ENCODE measurements at regions not wholly inside any gene's neighbourhood (a gene's known extent, or its start where the extent isn't known, plus 50 kb on each side); places are given as distances from the start of the nearest gene placed in this dataset.
"Not testable (repeated sequence)": the region's sequence is repeated elsewhere in the genome, so short reads cannot be mapped to it uniquely, and the experiment has no call there.

DNA sequence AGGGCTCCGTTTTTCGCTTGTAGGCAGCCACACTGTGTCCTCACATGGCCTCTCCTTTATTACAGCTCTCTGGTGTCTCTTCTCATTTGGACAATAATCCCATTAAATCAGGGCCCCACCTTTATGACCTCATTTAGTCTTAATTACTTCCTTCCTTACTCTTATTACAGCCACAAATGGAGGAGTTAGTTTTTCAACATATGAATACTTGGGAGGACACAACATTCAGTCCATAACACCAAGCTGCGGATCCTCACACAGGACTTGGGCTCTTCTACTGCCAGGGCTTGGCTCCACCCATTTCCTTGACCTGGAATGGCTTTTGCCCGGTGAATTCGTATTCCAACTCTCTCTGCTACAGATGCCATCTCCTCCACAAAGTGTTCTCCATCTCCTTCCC, 74.3 kb upstream of the SLC7A14 start:
- DNase-seq (ENCODE audit: low spot score) (no peak), FAIRE-seq (no peak)

GRCh38 chr3:170657312-170657711, 71.4 kb upstream of the SLC7A14 start:
- FAIRE-seq = no peak
- DNase-seq (ENCODE audit: low spot score) = no peak

DNA sequence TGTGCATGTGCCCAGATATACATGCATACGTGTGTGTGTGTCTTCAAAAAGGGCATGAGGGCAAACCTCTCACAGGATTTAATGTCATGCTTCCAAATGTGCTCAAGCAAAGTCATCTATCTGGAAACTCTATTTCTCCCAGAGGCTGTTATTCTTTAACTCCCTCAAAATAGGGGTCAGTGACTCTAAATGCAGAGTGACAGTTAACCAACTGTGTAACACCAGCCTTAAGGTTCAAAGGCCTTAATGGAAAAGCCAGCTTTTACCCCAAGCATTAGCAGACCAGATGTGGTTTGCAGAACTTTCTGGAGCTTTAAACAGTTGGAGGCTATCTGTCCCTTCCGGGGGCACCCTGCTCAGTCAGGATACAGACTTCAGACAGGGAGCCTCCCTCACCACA, 70.4 kb upstream of the SLC7A14 start:
- FAIRE-seq (no peak), DNase-seq (ENCODE audit: low spot score) (no peak)

DNA sequence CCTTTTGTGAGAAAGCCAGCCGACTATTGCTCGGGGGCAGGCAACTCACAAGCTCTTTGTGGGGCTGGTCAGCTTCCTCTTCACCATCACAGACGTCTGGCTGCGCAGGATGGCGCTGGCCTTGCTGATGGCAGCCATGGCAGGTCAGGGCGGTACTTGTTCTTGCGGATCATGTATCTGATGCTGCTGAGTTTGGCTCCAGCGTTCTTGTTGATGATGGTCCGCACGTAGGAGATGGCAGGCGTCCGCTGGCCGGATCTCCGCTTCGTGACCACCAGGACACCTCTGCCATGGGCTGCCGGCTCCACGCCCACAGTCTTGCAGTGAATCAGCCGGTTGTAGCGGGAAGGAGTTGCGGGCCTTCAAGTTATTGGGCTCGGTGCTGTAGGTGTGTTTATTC, 67.9 kb upstream of the SLC7A14 start:
- FAIRE-seq (no peak), DNase-seq (ENCODE audit: low spot score) (no peak)

DNA sequence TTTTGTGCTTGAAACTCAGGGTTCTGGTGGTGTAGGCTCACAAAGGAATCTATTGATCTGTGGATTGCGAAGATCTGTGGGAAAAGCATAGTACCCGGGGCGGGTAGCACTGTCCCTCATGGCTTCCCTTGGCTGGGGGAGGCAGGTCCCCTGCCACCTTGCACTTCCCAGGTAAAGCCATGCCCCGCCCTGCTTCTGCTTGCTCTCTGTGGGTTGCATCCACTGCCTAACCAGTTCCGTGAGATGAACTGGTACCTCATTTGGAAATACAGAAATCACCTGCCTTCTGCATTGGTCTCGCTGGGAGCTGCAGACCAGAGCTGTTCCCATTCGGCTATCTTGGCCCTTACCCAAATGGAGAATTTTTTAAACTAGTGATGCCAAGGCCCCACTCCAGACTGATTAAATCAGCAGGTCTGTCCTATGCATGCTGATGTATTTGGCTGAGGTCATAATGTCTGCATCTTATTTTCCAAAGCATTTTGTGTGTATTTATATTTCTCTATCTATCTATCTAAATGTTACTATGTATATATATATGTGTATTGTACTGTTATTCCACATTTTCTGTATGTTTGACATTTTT, 65.5 kb upstream of the SLC7A14 start:
- DNase-seq (ENCODE audit: low spot score) (no peak), FAIRE-seq (no peak)

DNA sequence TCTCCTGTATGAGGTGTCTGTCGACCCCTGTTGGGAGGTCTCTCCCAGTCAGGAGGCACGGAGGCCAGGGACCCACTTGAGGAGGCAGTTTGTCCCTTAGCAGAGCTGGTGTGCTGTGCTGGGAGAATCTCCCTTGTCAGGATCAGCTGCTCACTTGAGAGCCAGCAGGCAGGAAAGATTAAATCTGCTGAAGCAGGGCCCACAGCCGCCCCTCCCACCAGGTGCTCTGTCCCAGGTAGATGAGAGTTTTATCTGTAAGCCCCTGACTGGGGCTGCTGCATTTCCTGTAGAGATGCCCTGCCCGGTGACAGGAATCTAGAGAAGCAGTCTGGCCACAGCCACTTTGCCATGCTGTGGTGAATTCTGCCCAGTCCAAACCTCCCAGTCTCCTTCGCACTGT, 64.7 kb upstream of the SLC7A14 start:
- not testable (repeated sequence) for FAIRE-seq; DNase-seq (ENCODE audit: low spot score)

GRCh38 chr3:170644711-170645110, 58.8 kb upstream of the SLC7A14 start:
- no peak for FAIRE-seq
- no peak for DNase-seq (ENCODE audit: low spot score)

DNA sequence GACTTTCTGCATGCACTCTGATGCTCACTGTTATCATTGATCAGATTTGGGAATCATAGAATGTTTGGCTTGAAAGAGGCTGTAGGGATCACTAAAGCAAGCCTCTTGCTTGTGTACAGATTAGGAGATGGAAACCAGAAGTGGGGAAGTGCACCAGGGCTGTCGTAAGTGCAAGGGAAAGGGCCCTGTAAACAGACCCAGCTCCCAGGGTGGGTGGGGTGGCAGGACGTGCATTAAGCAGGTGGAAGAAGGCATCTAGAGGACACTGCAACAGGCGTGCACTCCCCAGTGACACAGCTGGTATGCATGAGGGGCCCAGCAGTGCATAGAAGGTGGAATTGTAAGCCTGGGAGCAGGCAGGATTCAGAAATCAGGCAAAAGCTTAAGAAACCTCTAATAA, 58.0 kb upstream of the SLC7A14 start:
- no peak for FAIRE-seq

GRCh38 chr3:170642882-170643601, 57.2 kb upstream of the SLC7A14 start:
- FAIRE-seq = no peak
- DNase-seq (ENCODE audit: low spot score) = no peak

More for the DNA sequence above, 58.0 kb upstream of the SLC7A14 start:
- DNase-seq (ENCODE audit: low spot score) = no peak

DNA sequence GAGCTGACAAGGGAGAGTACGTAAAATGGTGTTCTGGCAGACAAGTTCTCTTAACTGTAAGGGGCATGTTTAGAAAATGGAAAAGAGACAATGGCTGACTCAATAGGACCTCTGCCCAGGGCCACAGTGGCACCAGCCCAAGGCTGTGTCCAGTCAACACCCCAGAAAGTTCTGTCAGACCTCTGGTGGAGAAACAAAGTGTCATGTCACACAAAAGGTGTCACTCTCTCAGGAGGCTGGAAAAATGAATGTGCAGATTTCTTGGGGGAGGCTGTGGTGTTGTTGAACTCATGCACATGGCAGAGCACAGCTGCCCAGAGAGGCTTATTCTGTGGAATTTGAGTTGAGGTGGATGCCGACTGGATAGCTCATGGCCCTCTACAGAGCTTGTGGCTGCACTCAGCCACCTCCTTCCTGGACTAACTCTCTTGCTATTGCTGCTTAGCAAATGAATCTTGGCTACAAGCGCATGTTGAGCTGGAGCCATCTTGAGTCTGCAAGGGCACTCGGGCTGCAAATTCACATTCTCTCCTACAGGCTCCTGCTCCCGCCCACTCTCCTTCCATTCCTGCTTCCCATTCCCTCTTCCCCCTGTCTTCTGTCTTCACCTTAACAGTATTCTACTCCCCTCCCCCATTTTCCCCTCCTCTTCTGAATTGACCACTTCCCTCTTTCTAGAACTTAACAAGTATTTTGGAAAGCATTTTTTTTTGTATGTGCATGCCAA, 55.8 kb upstream of the SLC7A14 start:
- DNase-seq (ENCODE audit: low spot score) = no peak
- no peak for FAIRE-seq

DNA sequence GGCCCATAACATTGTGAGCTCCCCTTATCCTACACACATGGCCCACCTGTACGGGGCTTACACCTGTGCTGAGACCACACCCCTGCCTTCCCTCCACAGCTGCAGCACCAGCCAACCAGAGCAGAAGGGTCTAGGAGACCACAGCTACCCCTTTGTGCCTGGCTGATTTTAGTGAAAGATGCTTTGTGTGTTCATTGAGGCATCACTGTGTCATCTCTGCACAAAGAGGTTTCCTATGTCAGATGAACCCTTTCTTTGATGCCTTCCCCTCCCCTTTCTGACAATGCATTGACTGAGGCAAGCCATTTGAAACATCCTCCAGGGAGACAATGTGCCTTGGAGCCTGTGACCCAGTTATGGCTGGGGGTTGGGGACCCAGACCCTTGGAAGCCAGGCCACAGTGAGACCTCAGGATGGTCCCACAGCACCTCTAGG, 54.9 kb upstream of the SLC7A14 start:
- FAIRE-seq = no peak

GRCh38 chr3:170638988-170639387, 53.1 kb upstream of the SLC7A14 start:
- no peak for FAIRE-seq
- DNase-seq (ENCODE audit: low spot score) = no peak

More for the DNA sequence above, 54.9 kb upstream of the SLC7A14 start:
- no peak for DNase-seq (ENCODE audit: low spot score)

DNA sequence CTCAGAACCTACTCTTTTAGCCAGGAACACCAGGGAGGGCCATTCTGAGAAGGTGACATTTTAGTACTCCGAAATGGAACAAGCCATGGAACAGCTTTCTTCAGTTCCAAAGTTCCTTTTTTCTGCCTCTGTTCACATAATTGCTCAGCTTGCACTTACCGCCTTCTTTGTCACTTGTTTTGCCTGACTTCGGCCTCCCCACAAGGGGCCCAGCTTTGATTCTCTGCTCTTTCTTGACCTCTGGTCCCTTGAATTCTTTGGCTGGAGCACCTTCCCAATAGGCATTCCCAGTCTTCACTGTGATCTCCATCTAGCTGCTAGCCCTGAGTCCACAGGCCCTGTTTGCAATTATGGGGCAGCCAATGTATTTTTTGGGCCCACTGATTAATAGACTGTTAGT, 51.4 kb upstream of the SLC7A14 start:
- no peak for FAIRE-seq
- no peak for DNase-seq (ENCODE audit: low spot score)

DNA sequence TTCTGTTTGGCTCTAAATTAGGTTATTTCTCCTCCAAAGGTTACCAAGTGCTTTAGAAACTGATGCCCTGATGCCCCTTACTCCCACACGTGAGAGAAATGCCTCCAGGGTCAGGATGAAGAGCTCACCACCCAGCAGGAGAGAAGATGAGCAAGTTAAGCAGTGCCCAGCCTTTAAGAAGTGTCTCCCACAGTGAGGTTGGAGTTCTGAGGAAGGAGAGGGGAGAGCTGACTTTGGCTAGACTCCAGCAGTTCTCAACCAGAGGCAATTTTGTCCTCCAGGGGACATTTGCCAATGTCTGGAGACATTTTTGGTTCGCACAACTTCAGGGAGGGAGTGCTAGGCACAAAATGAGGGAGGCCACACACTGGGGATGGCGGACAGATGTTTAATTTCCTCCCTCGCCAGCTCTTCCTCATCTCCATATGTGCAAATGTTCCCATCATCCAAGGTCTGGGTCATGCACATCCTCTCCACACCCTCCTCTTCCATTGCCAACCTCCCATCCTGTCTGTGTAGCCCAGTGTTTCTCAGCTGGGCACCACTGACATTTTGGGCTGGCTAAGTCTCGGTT, 50.6 kb upstream of the SLC7A14 start:
- no peak for FAIRE-seq
- DNase-seq (ENCODE audit: low spot score) = no peak

Measured in urothelium cell line (cell line).